GM12865 (cell line): ENCODE measurements at regions not wholly inside any gene's neighbourhood (a gene's known extent, or its start where the extent isn't known, plus 50 kb on each side); places are given as distances from the start of the nearest gene placed in this dataset.
"Not testable (repeated sequence)": the region's sequence is repeated elsewhere in the genome, so short reads cannot be mapped to it uniquely, and the experiment has no call there.

Experiments used
- DNase-seq: peaks from one replicate; pipeline ENCODE4 v3.0.0; 2010; ENCODE audit warnings: low read depth
- H3K4me3 ChIP-seq: 2 replicates; pipeline ENCODE4 v1.5.1; 2011; ENCODE audit warnings: mild to moderate bottlenecking, low read depth, low read length, control low read depth
- TF ChIP-seq, protein P1 (sequence below): IDR thresholded peaks from 2 replicates; pipeline ENCODE4 v1.5.1; 2011; ENCODE audit warnings: low read length, control low read depth, low read depth, inconsistent platforms; ENCODE audit not compliant: insufficient read depth; ENCODE audit errors: missing control alignments

DNA sequence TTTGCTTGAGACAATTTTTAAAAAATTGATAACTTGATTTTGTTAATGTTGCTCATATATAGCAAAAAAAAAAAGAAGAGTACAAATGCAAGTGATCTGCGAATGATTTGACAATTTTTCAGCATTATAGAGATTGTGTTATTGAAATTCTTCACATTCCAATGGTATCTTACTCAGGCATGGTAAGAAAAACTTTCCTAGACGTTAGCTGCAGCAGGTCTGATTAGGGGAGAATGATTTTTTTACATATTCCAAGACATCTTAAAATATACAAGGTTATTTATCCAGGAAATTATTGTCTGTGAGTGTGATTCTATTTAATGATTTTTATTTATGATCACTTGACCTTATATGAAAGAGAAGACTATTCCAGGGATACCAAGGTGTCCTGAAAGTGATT, 361.9 kb downstream of the MAT2B start:
- TF ChIP-seq, protein P1, sequence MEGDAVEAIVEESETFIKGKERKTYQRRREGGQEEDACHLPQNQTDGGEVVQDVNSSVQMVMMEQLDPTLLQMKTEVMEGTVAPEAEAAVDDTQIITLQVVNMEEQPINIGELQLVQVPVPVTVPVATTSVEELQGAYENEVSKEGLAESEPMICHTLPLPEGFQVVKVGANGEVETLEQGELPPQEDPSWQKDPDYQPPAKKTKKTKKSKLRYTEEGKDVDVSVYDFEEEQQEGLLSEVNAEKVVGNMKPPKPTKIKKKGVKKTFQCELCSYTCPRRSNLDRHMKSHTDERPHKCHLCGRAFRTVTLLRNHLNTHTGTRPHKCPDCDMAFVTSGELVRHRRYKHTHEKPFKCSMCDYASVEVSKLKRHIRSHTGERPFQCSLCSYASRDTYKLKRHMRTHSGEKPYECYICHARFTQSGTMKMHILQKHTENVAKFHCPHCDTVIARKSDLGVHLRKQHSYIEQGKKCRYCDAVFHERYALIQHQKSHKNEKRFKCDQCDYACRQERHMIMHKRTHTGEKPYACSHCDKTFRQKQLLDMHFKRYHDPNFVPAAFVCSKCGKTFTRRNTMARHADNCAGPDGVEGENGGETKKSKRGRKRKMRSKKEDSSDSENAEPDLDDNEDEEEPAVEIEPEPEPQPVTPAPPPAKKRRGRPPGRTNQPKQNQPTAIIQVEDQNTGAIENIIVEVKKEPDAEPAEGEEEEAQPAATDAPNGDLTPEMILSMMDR = no peak
- no peak for DNase-seq
- no peak overlapping the region for H3K4me3 ChIP-seq

DNA sequence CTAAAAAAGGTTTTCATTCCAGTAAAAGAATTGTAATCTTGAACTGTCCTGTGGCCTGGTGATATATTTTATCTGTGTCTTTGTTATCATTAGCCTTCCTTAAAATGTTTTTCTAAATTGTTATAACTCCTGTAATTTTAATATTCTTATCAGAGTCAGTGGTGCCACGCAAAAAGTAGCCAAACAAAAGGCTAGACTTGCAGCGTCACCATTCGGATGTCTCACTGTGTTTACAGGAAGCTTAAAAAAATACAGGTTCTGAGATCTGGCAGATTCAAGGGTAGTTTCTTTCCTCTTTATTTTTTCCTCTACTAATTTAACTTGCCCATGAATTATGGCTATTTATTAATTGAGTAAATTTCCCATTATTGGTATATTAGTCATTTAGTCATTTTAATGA, 362.3 kb downstream of the MAT2B start:
- no peak for DNase-seq
- H3K4me3 ChIP-seq = no peak overlapping the region
- TF ChIP-seq, protein P1 = no peak

DNA sequence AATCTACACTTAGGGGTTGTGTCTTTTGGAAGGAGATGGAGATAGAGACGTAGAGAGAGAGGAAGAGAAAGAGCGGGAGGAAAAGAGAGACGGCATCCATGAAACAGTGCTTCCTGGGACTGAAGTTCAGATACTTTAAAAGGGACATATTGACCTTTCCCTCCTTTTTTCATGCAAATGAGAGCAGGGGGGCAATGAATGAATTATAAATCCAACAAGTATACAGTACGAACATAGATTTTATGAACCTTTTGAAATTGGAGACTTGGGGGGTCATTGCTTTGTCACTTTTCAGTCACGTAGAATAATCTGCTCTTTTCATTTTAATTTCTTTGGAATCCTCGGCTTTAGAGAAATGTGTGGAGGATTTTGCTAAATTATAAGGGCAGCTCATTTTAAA, 364.2 kb downstream of the MAT2B start:
- TF ChIP-seq, protein P1 = no peak
- no peak for DNase-seq
- H3K4me3 ChIP-seq = no peak overlapping the region

DNA sequence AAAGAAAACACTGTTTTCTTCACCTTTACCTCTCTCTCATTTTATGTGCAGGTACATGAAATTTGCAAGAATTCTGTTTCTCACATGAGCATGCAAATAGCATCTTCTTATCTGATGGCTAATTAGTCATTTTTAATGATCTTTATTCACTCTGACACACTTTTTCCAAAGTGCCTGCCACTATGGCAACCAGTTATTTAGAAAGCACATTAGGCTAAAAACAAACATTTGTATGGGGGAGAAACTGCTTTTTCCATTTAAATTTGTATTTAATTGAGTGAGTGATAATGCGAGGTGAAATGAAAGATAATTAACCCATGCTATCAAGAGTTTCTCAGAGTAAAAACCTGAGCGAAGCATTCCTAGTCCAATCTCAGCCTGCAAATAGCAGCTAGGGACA, 365.0 kb downstream of the MAT2B start:
- H3K4me3 ChIP-seq = no peak overlapping the region
- TF ChIP-seq, protein P1 = no peak
- DNase-seq = no peak

DNA sequence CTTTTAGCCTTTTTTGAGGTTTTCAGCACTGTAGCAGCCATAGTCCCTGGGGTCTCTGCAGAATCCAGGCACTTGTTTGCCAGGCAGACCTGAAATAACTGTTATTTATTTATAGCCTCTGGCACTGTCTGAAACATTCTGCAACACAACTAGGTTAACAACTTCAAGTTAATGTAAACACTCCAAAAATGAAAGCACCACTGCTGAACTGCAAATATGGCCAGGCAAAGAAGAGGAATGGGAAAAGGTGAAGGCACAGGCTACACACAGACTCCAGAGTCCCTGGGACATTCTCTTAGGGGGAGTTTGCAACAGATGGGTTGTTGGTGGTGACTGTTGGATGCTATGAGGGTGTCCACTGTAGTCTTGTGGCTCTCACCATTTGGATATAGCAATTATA, 369.0 kb downstream of the MAT2B start:
- DNase-seq = no peak
- TF ChIP-seq, protein P1 = no peak
- no peak overlapping the region for H3K4me3 ChIP-seq

DNA sequence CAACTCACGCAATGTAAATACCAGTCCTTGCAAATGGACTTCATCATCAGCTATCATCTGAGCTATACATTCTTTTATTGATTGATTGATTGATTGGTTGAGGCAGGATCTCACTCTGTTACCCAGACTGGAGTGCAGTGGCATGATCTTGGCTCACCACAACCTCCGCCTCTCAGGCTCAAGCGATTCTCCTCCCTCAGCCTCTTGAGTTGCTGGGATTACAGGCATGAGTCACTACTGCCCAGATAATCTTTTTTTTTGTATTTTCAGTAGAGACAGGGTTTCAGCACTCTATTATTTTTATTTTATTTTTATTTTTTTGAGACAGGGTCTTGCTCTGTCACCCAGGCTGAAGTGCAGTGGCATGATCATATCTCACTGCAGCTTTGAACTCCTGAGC, 369.5 kb downstream of the MAT2B start:
- not testable (repeated sequence) for DNase-seq, H3K4me3 ChIP-seq

DNA sequence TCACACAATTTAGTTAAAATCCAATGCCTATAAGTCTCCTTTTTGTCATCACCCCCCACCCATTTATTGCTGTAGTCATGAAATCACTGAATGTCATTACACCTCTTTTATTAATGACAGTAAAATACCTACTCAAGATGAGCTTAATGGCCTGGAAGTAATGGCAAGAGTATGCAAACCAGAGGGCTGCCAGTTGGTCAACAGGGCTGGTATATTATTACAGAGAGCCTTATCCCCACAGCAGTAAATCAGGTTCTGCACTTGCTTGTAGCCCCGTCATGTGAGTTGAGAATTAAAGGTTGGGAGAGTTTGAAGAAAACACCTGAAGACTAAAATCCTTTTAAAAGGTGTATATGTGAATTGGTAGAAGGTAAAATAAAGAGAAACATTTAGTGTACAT, 372.4 kb downstream of the MAT2B start:
- TF ChIP-seq, protein P1 = no peak
- no peak for DNase-seq
- no peak overlapping the region for H3K4me3 ChIP-seq

DNA sequence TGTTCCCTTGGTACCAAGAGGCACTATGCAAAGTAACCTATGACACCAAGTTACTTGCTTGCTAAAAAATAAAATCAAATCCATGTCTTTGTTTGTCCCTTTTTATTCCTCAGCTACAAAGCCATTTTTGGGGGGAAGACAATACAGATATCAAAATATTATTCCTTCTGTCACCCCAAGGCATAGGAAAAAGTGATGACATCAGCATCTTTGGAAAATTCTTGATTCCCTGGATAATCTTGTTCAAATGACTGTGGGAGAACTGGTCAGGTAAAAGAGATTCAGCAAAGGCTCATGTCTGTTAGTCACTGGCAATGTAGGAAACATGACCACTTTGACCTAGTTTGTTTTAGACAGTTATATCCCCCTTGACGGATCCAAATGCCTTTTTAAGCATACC, 373.1 kb downstream of the MAT2B start:
- H3K4me3 ChIP-seq = no peak overlapping the region
- TF ChIP-seq, protein P1 = no peak
- no peak for DNase-seq
